ENCODE measurements at regions not wholly inside any gene's neighbourhood (a gene's known extent, or its start where the extent isn't known, plus 50 kb on each side); places are given as distances from the start of the nearest gene placed in this dataset.

DNA sequence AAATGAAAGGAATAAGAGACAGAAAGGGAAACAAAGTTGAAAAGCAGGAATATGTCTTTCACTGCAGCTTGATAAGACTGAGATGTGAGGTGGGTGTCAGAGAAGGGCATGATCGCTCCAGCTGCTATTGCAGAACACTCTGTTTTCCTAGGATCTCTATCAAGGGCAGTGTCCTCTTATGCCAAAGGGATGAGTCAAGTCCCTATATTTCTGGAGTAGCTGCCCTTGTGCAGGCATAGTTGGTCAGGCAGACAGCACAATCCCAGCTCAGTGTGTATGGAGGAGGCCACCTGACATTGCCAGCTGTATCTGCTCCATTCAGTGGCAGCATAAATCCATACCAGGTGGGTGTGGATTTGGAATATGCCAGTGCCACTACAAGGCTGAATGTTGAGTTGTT, 101.6 kb downstream of the DAD1 start:
- TF ChIP-seq GATA2 (IDR thresholded peaks at IDR 0.05; ENCODE audit: low read depth, low read length), result no peak
- no peak for TF ChIP-seq GATA3 (IDR thresholded peaks at IDR 0.05; ENCODE audit: low read depth, low read length)

GRCh38 chr14:22486675-22487074, 102.3 kb downstream of the DAD1 start:
- TF ChIP-seq GATA2 (IDR thresholded peaks at IDR 0.05; ENCODE audit: low read depth, low read length), result no peak
- TF ChIP-seq GATA3 (IDR thresholded peaks at IDR 0.05; ENCODE audit: low read depth, low read length), result no peak

DNA sequence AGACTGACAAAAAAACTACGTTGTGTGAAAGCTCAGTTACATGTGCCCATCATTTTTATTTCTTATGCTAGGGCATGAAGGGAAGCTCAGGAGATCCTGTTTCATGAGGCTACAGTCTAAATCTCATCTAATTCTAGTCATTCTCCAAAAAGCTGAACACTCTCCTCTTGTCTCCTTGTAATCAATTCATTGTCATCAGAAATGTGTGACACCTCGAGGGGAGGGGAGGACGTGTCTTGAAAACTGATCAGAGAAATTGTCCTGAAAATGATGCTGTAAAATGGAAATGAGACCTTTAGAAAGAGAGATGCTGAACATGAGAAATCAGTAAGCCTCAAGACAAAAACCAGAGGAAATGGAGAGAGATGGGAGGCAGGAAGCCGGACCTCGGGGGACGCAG, 103.4 kb downstream of the DAD1 start:
- TF ChIP-seq GATA3 (IDR thresholded peaks at IDR 0.05; ENCODE audit: low read depth, low read length), result no peak
- no peak for TF ChIP-seq GATA2 (IDR thresholded peaks at IDR 0.05; ENCODE audit: low read depth, low read length)

- TF ChIP-seq GATA2 (IDR thresholded peaks at IDR 0.05; ENCODE audit: low read depth, low read length) (no peak), GATA3 (IDR thresholded peaks at IDR 0.05; ENCODE audit: low read depth, low read length) (no peak)
Measured at GRCh38 chr14:22485178-22485577, 103.8 kb downstream of the DAD1 start.

- TF ChIP-seq GATA2 (IDR thresholded peaks at IDR 0.05; ENCODE audit: low read depth, low read length), result no peak
- no peak for TF ChIP-seq GATA3 (IDR thresholded peaks at IDR 0.05; ENCODE audit: low read depth, low read length)
Measured at GRCh38 chr14:22484632-22485031, 104.4 kb downstream of the DAD1 start.

GRCh38 chr14:22483863-22484593, 105.0 kb downstream of the DAD1 start:
- TF ChIP-seq GATA2 (IDR thresholded peaks at IDR 0.05; ENCODE audit: low read depth, low read length) (no peak), GATA3 (IDR thresholded peaks at IDR 0.05; ENCODE audit: low read depth, low read length) (no peak)

- TF ChIP-seq GATA2 (IDR thresholded peaks at IDR 0.05; ENCODE audit: low read depth, low read length) (no peak), GATA3 (IDR thresholded peaks at IDR 0.05; ENCODE audit: low read depth, low read length) (no peak)
Measured at GRCh38 chr14:22482782-22483553, 106.1 kb downstream of the DAD1 start.

DNA sequence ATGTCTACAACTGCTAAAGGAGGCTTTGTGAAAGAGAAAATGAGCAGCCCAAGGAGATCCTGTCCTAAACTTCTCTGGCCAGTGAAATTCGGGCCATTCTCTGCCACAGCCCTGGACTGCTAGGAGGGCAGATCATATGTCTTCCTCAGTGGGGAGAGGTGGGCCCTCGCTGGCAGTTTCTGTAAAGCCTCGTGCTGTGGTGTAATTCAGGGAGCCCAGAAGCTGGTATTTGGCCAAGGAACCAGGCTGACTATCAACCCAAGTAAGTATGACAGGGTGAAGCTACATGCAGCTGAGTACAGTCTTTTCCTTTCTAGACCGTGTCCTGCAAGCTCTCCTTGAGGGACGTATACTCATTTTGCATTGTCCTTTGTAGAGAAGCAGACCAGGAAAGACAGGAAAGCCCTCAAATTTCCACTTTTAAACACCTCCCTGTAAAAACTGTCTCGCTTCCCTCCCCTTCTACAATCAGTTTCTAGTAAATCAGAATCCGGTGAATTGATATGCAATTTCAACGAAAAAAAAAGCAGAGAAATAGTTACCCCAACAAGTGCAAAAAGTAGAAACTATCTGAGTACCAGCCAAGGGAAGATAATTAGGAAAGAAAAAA, 106.8 kb downstream of the DAD1 start:
- TF ChIP-seq GATA2 (IDR thresholded peaks at IDR 0.05; ENCODE audit: low read depth, low read length) (no peak), GATA3 (IDR thresholded peaks at IDR 0.05; ENCODE audit: low read depth, low read length) (no peak)

- TF ChIP-seq GATA2 (IDR thresholded peaks at IDR 0.05; ENCODE audit: low read depth, low read length) (no peak), GATA3 (IDR thresholded peaks at IDR 0.05; ENCODE audit: low read depth, low read length) (no peak)
Measured at GRCh38 chr14:22481546-22481945, 107.5 kb downstream of the DAD1 start.

DNA sequence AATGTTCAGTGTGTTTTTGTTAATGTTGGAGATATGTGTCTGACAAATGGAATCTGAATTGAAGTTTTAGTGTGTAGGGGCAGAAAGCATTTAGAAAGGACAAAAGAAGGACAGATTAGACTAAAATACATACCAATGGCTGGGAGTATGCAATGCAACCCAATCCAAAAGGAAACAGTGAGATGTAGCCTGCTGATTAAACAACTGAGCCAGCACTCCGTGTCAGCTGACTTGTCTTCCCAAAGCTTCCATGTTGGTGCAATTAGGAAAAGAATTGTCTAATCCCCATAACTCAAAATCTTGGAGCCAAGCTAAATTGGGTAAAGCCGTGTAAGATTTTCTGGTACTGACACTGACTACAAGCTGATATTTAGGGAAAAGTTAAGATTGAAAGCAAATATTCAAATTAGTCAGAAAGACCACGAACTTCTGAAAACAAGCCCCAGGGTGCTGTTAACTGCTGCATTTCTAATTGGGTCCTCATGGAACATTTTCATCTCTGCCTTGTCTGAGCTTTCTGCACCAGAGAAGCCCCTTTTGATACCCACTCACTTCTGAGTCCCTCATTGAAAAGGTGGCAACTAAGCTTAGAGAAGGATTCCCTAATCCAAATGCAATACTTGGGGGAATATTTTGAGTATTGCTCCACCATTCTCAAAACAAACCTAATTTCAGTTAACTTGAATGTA, 109.1 kb downstream of the DAD1 start:
- TF ChIP-seq GATA2 (IDR thresholded peaks at IDR 0.05; ENCODE audit: low read depth, low read length), result no peak
- TF ChIP-seq GATA3 (IDR thresholded peaks at IDR 0.05; ENCODE audit: low read depth, low read length), result no peak

GRCh38 chr14:22479132-22479531, 109.9 kb downstream of the DAD1 start:
- no peak for TF ChIP-seq GATA3 (IDR thresholded peaks at IDR 0.05; ENCODE audit: low read depth, low read length)
- no peak for TF ChIP-seq GATA2 (IDR thresholded peaks at IDR 0.05; ENCODE audit: low read depth, low read length)

- TF ChIP-seq GATA3 (IDR thresholded peaks at IDR 0.05; ENCODE audit: low read depth, low read length) (no peak), GATA2 (IDR thresholded peaks at IDR 0.05; ENCODE audit: low read depth, low read length) (no peak)
Measured at GRCh38 chr14:22478670-22479069, 110.4 kb downstream of the DAD1 start.

DNA sequence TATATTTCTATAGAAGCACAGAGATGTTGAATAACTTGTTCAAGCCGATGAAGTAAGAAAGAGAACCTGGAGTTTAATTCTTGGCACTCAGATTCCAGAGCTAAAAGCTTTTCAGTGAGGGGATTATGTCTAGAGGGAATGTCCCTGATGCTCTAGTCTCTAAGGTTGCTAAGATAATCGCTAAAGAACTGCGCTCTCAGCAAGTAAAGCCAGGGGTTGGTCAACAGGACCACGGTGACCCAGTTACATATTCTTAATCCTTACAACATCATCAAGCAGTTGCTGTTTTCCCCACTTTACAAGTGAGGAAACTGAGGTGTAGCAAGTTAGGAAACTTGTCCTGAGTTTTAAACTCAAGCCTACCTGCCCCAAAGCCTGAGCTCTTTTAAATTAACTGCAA, 110.8 kb downstream of the DAD1 start:
- TF ChIP-seq GATA2 (IDR thresholded peaks at IDR 0.05; ENCODE audit: low read depth, low read length), result no peak
- TF ChIP-seq GATA3 (IDR thresholded peaks at IDR 0.05; ENCODE audit: low read depth, low read length), result no peak

GRCh38 chr14:22477569-22478194, 111.3 kb downstream of the DAD1 start:
- TF ChIP-seq GATA3 (IDR thresholded peaks at IDR 0.05; ENCODE audit: low read depth, low read length) (no peak), GATA2 (IDR thresholded peaks at IDR 0.05; ENCODE audit: low read depth, low read length) (no peak)
